ENCODE measurements at regions not wholly inside any gene's neighbourhood (a gene's known extent, or its start where the extent isn't known, plus 50 kb on each side); places are given as distances from the start of the nearest gene placed in this dataset.

DNA sequence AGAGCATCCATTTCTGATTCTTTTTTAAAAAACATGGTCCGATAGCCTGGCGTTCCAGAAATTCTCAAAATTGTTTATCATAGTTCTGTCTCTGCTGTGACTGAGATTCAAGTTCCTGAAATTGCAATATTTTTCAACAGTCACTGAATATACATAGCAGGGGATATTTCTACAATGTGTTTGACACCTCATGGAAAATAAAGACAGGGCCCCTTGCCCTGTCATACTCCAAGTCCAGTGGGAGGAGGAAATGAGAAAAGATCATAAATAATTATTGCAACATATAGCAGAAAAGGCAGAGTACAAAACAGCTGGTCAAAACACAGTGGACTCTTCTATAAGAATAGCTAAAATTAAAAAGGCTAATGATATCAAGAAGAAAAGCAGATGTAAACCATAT is 234.8 kb upstream of the SPTLC3 start:
- no peaks in the 10 kb centered on the region for H4K20me1 ChIP-seq (ENCODE audit: low read depth, low read length)
- no peak overlapping the region for H3K9ac ChIP-seq (ENCODE audit: low read length)
- H3K36me3 ChIP-seq (ENCODE audit: low read length), result no peaks in the 10 kb centered on the region
- H3K9me3 ChIP-seq (ENCODE audit: insufficient read depth, low read length), result no peaks in the 10 kb centered on the region
- H3K4me3 ChIP-seq (ENCODE audit: insufficient read depth, low read length, poor library complexity, severe bottlenecking), result no peak overlapping the region
- no peaks in the 10 kb centered on the region for H3K79me2 ChIP-seq (ENCODE audit: insufficient read depth, low read length)
- H3K27me3 ChIP-seq (ENCODE audit: low read length), result no peaks in the 10 kb centered on the region
- H3F3A ChIP-seq (ENCODE audit: insufficient read depth), result no peaks in the 10 kb centered on the region
- no peak overlapping the region for H3K27ac ChIP-seq (ENCODE audit: low read depth, low read length)
- H3K9me2 ChIP-seq (replicated peaks; ENCODE audit: insufficient read depth, low read length), result no peaks in the 10 kb centered on the region
- no peak for TF ChIP-seq EZH2phosphoT487 (conservative IDR thresholded peaks at IDR 0.05; ENCODE audit: low read length)
- TF ChIP-seq, protein P1, sequence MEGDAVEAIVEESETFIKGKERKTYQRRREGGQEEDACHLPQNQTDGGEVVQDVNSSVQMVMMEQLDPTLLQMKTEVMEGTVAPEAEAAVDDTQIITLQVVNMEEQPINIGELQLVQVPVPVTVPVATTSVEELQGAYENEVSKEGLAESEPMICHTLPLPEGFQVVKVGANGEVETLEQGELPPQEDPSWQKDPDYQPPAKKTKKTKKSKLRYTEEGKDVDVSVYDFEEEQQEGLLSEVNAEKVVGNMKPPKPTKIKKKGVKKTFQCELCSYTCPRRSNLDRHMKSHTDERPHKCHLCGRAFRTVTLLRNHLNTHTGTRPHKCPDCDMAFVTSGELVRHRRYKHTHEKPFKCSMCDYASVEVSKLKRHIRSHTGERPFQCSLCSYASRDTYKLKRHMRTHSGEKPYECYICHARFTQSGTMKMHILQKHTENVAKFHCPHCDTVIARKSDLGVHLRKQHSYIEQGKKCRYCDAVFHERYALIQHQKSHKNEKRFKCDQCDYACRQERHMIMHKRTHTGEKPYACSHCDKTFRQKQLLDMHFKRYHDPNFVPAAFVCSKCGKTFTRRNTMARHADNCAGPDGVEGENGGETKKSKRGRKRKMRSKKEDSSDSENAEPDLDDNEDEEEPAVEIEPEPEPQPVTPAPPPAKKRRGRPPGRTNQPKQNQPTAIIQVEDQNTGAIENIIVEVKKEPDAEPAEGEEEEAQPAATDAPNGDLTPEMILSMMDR (IDR thresholded peaks at IDR 0.05; ENCODE audit: insufficient read depth, low read length, poor library complexity, severe bottlenecking), result no peak
- H2AFZ ChIP-seq (ENCODE audit: low read depth, low read length, severe bottlenecking), result no peak overlapping the region
- no peak overlapping the region for H3K4me2 ChIP-seq (ENCODE audit: low read depth, low read length, poor library complexity, severe bottlenecking)

DNA sequence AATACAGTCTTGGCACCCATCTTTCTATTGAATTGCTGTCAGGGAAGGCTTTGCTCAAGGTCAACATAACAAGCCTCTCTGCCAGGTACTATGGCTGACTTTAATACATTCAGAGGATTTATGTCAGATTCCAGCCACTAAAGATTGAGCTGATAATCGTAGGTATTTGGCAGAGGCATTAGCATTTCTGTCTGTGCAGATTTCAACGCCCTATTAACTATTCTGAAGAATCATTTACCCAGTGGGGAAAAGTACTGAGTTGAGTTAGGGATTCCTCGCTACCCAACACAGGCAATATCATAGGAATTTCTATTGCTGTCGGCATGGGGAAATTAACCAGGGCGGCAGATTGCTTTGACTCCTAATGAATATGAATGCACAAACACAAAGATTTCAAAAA is 233.7 kb upstream of the SPTLC3 start:
- Histone ChIP-seq H3K9me2 (replicated peaks; ENCODE audit: insufficient read depth, low read length) (no peaks in the 10 kb centered on the region), H3F3A (ENCODE audit: insufficient read depth) (no peaks in the 10 kb centered on the region), H3K9me3 (ENCODE audit: insufficient read depth, low read length) (no peaks in the 10 kb centered on the region), H3K9ac (ENCODE audit: low read length) (no peak overlapping the region), H3K79me2 (ENCODE audit: insufficient read depth, low read length) (no peaks in the 10 kb centered on the region), H3K36me3 (ENCODE audit: low read length) (no peaks in the 10 kb centered on the region), H3K4me3 (ENCODE audit: insufficient read depth, low read length, poor library complexity, severe bottlenecking) (no peak overlapping the region), H4K20me1 (ENCODE audit: low read depth, low read length) (no peaks in the 10 kb centered on the region), H3K4me2 (ENCODE audit: low read depth, low read length, poor library complexity, severe bottlenecking) (no peak overlapping the region), H3K27ac (ENCODE audit: low read depth, low read length) (no peak overlapping the region), H2AFZ (ENCODE audit: low read depth, low read length, severe bottlenecking) (no peak overlapping the region), H3K27me3 (ENCODE audit: low read length) (no peaks in the 10 kb centered on the region)
- TF ChIP-seq, protein P1 (IDR thresholded peaks at IDR 0.05; ENCODE audit: insufficient read depth, low read length, poor library complexity, severe bottlenecking), result no peak
- no peak for TF ChIP-seq EZH2phosphoT487 (conservative IDR thresholded peaks at IDR 0.05; ENCODE audit: low read length)

DNA sequence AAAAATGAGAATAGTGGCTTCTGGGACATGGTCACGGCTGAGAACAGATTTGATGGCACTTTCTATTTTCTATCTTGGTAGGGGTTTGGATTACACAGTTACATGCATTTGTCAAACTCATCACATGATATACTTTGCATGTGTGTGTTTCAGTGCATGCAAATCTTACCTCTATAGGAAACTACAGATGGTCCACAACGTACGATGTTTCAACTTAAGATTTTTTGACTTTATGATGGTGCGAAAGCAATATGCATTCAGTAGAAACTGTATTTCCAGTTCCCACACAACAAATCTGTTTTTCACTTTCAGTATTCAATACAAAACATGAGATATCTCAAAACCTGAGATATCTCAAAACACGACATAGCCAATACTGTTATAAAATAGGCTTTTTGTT is 231.8 kb upstream of the SPTLC3 start:
- no peaks in the 10 kb centered on the region for H3K9me3 ChIP-seq (ENCODE audit: insufficient read depth, low read length)
- H3K27ac ChIP-seq (ENCODE audit: low read depth, low read length), result no peak overlapping the region
- no peaks in the 10 kb centered on the region for H3F3A ChIP-seq (ENCODE audit: insufficient read depth)
- H3K4me2 ChIP-seq (ENCODE audit: low read depth, low read length, poor library complexity, severe bottlenecking), result no peak overlapping the region
- no peak overlapping the region for H3K4me3 ChIP-seq (ENCODE audit: insufficient read depth, low read length, poor library complexity, severe bottlenecking)
- no peaks in the 10 kb centered on the region for H3K27me3 ChIP-seq (ENCODE audit: low read length)
- H3K9me2 ChIP-seq (replicated peaks; ENCODE audit: insufficient read depth, low read length), result no peaks in the 10 kb centered on the region
- TF ChIP-seq, protein P1 (IDR thresholded peaks at IDR 0.05; ENCODE audit: insufficient read depth, low read length, poor library complexity, severe bottlenecking), result no peak
- TF ChIP-seq EZH2phosphoT487 (conservative IDR thresholded peaks at IDR 0.05; ENCODE audit: low read length), result no peak
- H3K79me2 ChIP-seq (ENCODE audit: insufficient read depth, low read length), result no peaks in the 10 kb centered on the region
- no peaks in the 10 kb centered on the region for H4K20me1 ChIP-seq (ENCODE audit: low read depth, low read length)
- no peaks in the 10 kb centered on the region for H3K36me3 ChIP-seq (ENCODE audit: low read length)
- H2AFZ ChIP-seq (ENCODE audit: low read depth, low read length, severe bottlenecking), result no peak overlapping the region
- H3K9ac ChIP-seq (ENCODE audit: low read length), result no peak overlapping the region
